SU-DHL-6 (cell line): ENCODE measurements at regions not wholly inside any gene's neighbourhood (a gene's known extent, or its start where the extent isn't known, plus 50 kb on each side); places are given as distances from the start of the nearest gene placed in this dataset.

Experiments
- EZH2phosphoT487 ChIP-seq: fragments of 200-600 bp; sonication (generic), shearing (Covaris generic); conservative IDR thresholded peaks from 2 replicates; pipeline ENCODE4 v1.6.1; 2018; ENCODE audit warnings: mild to moderate bottlenecking, antibody characterized with exemption, low read length, moderate library complexity, mixed read lengths
- TF ChIP-seq, protein P1 (sequence below): fragments of 200-600 bp; sonication (generic); IDR thresholded peaks from one replicate; pipeline ENCODE4 v1.5.1; 2017; ENCODE audit warnings: antibody characterized with exemption, mild to moderate bottlenecking, low read length, moderate library complexity; ENCODE audit not compliant: insufficient read depth, poor library complexity, severe bottlenecking

GRCh38 chr7:46356371-46356770 is 435.3 kb upstream of the IGFBP3 start:
- TF ChIP-seq, protein P1, sequence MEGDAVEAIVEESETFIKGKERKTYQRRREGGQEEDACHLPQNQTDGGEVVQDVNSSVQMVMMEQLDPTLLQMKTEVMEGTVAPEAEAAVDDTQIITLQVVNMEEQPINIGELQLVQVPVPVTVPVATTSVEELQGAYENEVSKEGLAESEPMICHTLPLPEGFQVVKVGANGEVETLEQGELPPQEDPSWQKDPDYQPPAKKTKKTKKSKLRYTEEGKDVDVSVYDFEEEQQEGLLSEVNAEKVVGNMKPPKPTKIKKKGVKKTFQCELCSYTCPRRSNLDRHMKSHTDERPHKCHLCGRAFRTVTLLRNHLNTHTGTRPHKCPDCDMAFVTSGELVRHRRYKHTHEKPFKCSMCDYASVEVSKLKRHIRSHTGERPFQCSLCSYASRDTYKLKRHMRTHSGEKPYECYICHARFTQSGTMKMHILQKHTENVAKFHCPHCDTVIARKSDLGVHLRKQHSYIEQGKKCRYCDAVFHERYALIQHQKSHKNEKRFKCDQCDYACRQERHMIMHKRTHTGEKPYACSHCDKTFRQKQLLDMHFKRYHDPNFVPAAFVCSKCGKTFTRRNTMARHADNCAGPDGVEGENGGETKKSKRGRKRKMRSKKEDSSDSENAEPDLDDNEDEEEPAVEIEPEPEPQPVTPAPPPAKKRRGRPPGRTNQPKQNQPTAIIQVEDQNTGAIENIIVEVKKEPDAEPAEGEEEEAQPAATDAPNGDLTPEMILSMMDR: no peak
- TF ChIP-seq EZH2phosphoT487: no peak
